CD4-positive, CD25-positive, alpha-beta regulatory T cell (primary cell): ENCODE measurements at regions not wholly inside any gene's neighbourhood (a gene's known extent, or its start where the extent isn't known, plus 50 kb on each side); places are given as distances from the start of the nearest gene placed in this dataset.
A peak's percentile ranks its signal among the peaks of the same experiment; 100 is the strongest.
"Not testable (repeated sequence)": the region's sequence is repeated elsewhere in the genome, so short reads cannot be mapped to it uniquely, and the experiment has no call there.

ENCODE experiments used
- ATAC-seq, 2 donors: fragments of 150-1000 bp; cut with Tn5 transposase; one replicate each; pipeline ENCODE4 v1.10.0; 2021; ENCODE audit warnings: low read depth in 2 of 2, moderate number of reproducible peaks in 2 of 2, moderate library complexity in 1 of 2
- DNase-seq, 3 donors: peaks; one replicate each; pipeline versions ENCODE4 v3.0.0 to v3.0.0-alpha.2; 2012 to 2022; ENCODE audit warnings: mixed read lengths in 1 of 3
- H3K27ac ChIP-seq: one replicate; pipeline ENCODE4 v1.7.0; 2013; ENCODE audit warnings: mild to moderate bottlenecking, low read length; ENCODE audit not compliant: insufficient read depth, poor library complexity, severe bottlenecking
- H3K27me3 ChIP-seq: one replicate; pipeline ENCODE4 v1.7.0; 2013; ENCODE audit warnings: low read length; ENCODE audit not compliant: control insufficient read depth, insufficient read depth
- H3K36me3 ChIP-seq: one replicate; pipeline ENCODE4 v1.7.0; 2013; ENCODE audit warnings: mild to moderate bottlenecking, low read length, moderate library complexity; ENCODE audit not compliant: control insufficient read depth, insufficient read depth
- H3K4me1 ChIP-seq: 2 replicates; pipeline ENCODE4 v1.7.0; 2013; ENCODE audit warnings: mild to moderate bottlenecking, low read length; ENCODE audit not compliant: insufficient read depth, control insufficient read depth, poor library complexity, severe bottlenecking
- H3K4me3 ChIP-seq: one replicate; pipeline ENCODE4 v1.7.0; 2013; ENCODE audit warnings: low read depth, mild to moderate bottlenecking, low read length, moderate library complexity
- H3K9me3 ChIP-seq, 2 experiments: 1 replicate in 1 of 2; 2 replicates in 1 of 2; pipeline ENCODE4 v1.7.0; 2013; ENCODE audit warnings: low read length in 2 of 2, mild to moderate bottlenecking in 1 of 2, moderate library complexity in 1 of 2; ENCODE audit not compliant: control insufficient read depth in 2 of 2
- H3K27ac Mint-ChIP-seq, 3 donors: one replicate each; pipeline ENCODE4 v1.8.0; 2020 to 2022; ENCODE audit warnings: mild to moderate bottlenecking in 3 of 3, mixed read lengths in 3 of 3, moderate library complexity in 2 of 3
- H3K27me3 Mint-ChIP-seq: one replicate; pipeline ENCODE4 v1.8.0; 2022; ENCODE audit warnings: mild to moderate bottlenecking, mixed read lengths
- H3K36me3 Mint-ChIP-seq: one replicate; pipeline ENCODE4 v1.8.0; 2020; ENCODE audit warnings: mixed read lengths
- H3K4me1 Mint-ChIP-seq, 4 donors: one replicate each; pipeline ENCODE4 v1.8.0; 2020 to 2022; ENCODE audit warnings: mixed read lengths in 4 of 4, mild to moderate bottlenecking in 1 of 4
- H3K4me3 Mint-ChIP-seq, 4 donors: one replicate each; pipeline ENCODE4 v1.8.0; 2020 to 2022; ENCODE audit warnings: mild to moderate bottlenecking in 4 of 4, mixed read lengths in 4 of 4, moderate library complexity in 3 of 4
- H3K9me3 Mint-ChIP-seq, 7 donors: one replicate each; pipeline ENCODE4 v1.8.0; 2020 to 2022; ENCODE audit warnings: mixed read lengths in 7 of 7, mild to moderate bottlenecking in 3 of 7, moderate library complexity in 2 of 7

- H3K4me1 ChIP-seq, H3K4me3 Mint-ChIP-seq, H3K4me3 ChIP-seq, H3K27me3 Mint-ChIP-seq, H3K27ac ChIP-seq, DNase-seq, H3K9me3 ChIP-seq, ATAC-seq, H3K9me3 Mint-ChIP-seq, H3K27me3 ChIP-seq: not testable (repeated sequence)
- H3K27ac Mint-ChIP-seq = peak overlapping the region; percentile 32 to 74 (median 41)
- peaks cover 0 to 25% (median 9%) of the 10 kb centered on the region in 4 donors for H3K4me1 Mint-ChIP-seq
- peaks cover 61% of the 10 kb centered on the region for H3K36me3 ChIP-seq
- H3K36me3 Mint-ChIP-seq = peaks cover 51% of the 10 kb centered on the region
Measured at GRCh38 chr10:46219431-46219990, 67.3 kb upstream of the ANTXRL start.

- peaks cover 68% of the 10 kb centered on the region for H3K36me3 ChIP-seq
- H3K36me3 Mint-ChIP-seq = peaks cover 57% of the 10 kb centered on the region
- no peak overlapping the region for H3K4me3 ChIP-seq
- no peak overlapping the region for H3K27ac Mint-ChIP-seq
- H3K9me3 ChIP-seq = no peaks in the 10 kb centered on the region
- DNase-seq = no peak
- H3K27me3 ChIP-seq = no peaks in the 10 kb centered on the region
- H3K27me3 Mint-ChIP-seq = no peaks in the 10 kb centered on the region
- ATAC-seq = no peak
- peaks cover 4 to 30% (median 11%) of the 10 kb centered on the region in 4 donors for H3K4me1 Mint-ChIP-seq
- no peak overlapping the region for H3K4me3 Mint-ChIP-seq
- no peaks in the 10 kb centered on the region for H3K4me1 ChIP-seq
- peaks cover 0 to 3% (median 0%) of the 10 kb centered on the region in 7 donors for H3K9me3 Mint-ChIP-seq
- no peak overlapping the region for H3K27ac ChIP-seq
Measured at GRCh38 chr10:46220187-46220586, 66.6 kb upstream of the ANTXRL start.

- Histone ChIP-seq H3K27me3 (no peaks in the 10 kb centered on the region), H3K36me3 (peaks cover 67% of the 10 kb centered on the region), H3K4me1 (no peaks in the 10 kb centered on the region), H3K4me3 (no peak overlapping the region), H3K9me3 (no peaks in the 10 kb centered on the region), H3K27ac (no peak overlapping the region)
- H3K36me3 Mint-ChIP-seq = peaks cover 60% of the 10 kb centered on the region
- ATAC-seq = no peak
- H3K27me3 Mint-ChIP-seq = no peaks in the 10 kb centered on the region
- H3K9me3 Mint-ChIP-seq = peaks cover 0 to 3% (median 0%) of the 10 kb centered on the region in 7 donors
- peak overlapping the region in 1 of 3 donors; percentile 54 for H3K27ac Mint-ChIP-seq
- no peak for DNase-seq
- H3K4me3 Mint-ChIP-seq = no peak overlapping the region
- H3K4me1 Mint-ChIP-seq = peaks cover 4 to 28% (median 16%) of the 10 kb centered on the region in 4 donors
Measured at GRCh38 chr10:46220872-46221538, 65.8 kb upstream of the ANTXRL start.

GRCh38 chr10:46222364-46222935, 64.3 kb upstream of the ANTXRL start:
- Histone ChIP-seq H3K27ac (no peak overlapping the region), H3K4me3 (no peak overlapping the region), H3K4me1 (no peaks in the 10 kb centered on the region), H3K9me3 (no peaks in the 10 kb centered on the region), H3K27me3 (no peaks in the 10 kb centered on the region), H3K36me3 (peaks cover 66% of the 10 kb centered on the region)
- Mint-ChIP-seq H3K36me3 (peaks cover 46% of the 10 kb centered on the region), H3K27ac (no peak overlapping the region), H3K4me1 (peaks cover 4 to 28% (median 17%) of the 10 kb centered on the region in 4 donors), H3K4me3 (no peak overlapping the region), H3K27me3 (no peaks in the 10 kb centered on the region), H3K9me3 (peaks cover 0 to 3% (median 0%) of the 10 kb centered on the region in 7 donors)
- ATAC-seq = no peak
- DNase-seq = no peak

GRCh38 chr10:46223064-46223480, 63.7 kb upstream of the ANTXRL start:
- H3K27me3 Mint-ChIP-seq = no peaks in the 10 kb centered on the region
- Histone ChIP-seq H3K4me1 (no peaks in the 10 kb centered on the region), H3K27me3 (no peaks in the 10 kb centered on the region), H3K36me3 (peaks cover 65% of the 10 kb centered on the region), H3K9me3 (no peaks in the 10 kb centered on the region), H3K27ac (no peak overlapping the region), H3K4me3 (no peak overlapping the region)
- no peak overlapping the region for H3K4me3 Mint-ChIP-seq
- H3K9me3 Mint-ChIP-seq = peaks cover 0 to under 1% (median 0%) of the 10 kb centered on the region in 7 donors
- ATAC-seq = no peak
- peak overlapping the region in 1 of 3 donors; percentile 15 for H3K27ac Mint-ChIP-seq
- DNase-seq = peak in 1 of 3 donors; percentile 11
- H3K36me3 Mint-ChIP-seq = peaks cover 41% of the 10 kb centered on the region
- peaks cover 4 to 25% (median 15%) of the 10 kb centered on the region in 4 donors for H3K4me1 Mint-ChIP-seq

GRCh38 chr10:46223626-46224413, 63.0 kb upstream of the ANTXRL start:
- no peak overlapping the region for H3K4me3 Mint-ChIP-seq

GRCh38 chr10:46224414-46224682, 62.4 kb upstream of the ANTXRL start:
- no peak overlapping the region for H3K27ac ChIP-seq
- Mint-ChIP-seq H3K4me1 (peaks cover 5 to 31% (median 14%) of the 10 kb centered on the region in 4 donors), H3K4me3 (no peak overlapping the region), H3K27ac (no peak overlapping the region), H3K27me3 (no peaks in the 10 kb centered on the region), H3K36me3 (peaks cover 39% of the 10 kb centered on the region), H3K9me3 (peaks cover 0 to 1% (median 0%) of the 10 kb centered on the region in 7 donors)
- peaks cover 64% of the 10 kb centered on the region for H3K36me3 ChIP-seq
- no peaks in the 10 kb centered on the region for H3K4me1 ChIP-seq
- no peak for DNase-seq
- H3K4me3 ChIP-seq = no peak overlapping the region
- ATAC-seq = no peak
- no peaks in the 10 kb centered on the region for H3K9me3 ChIP-seq
- no peaks in the 10 kb centered on the region for H3K27me3 ChIP-seq

More at GRCh38 chr10:46223626-46224413, 63.0 kb upstream of the ANTXRL start:
- ATAC-seq = no peak
- H3K9me3 ChIP-seq = no peaks in the 10 kb centered on the region
- H3K27ac Mint-ChIP-seq = no peak overlapping the region
- no peak for DNase-seq
- no peak overlapping the region for H3K4me3 ChIP-seq
- no peaks in the 10 kb centered on the region for H3K27me3 ChIP-seq
- no peaks in the 10 kb centered on the region for H3K9me3 Mint-ChIP-seq
- no peaks in the 10 kb centered on the region for H3K27me3 Mint-ChIP-seq
- no peaks in the 10 kb centered on the region for H3K4me1 ChIP-seq
- no peak overlapping the region for H3K27ac ChIP-seq
- peaks cover 68% of the 10 kb centered on the region for H3K36me3 ChIP-seq
- peaks cover 4 to 26% (median 15%) of the 10 kb centered on the region in 4 donors for H3K4me1 Mint-ChIP-seq
- H3K36me3 Mint-ChIP-seq = peaks cover 39% of the 10 kb centered on the region
